GM18507 (cell line): ENCODE measurements at regions not wholly inside any gene's neighbourhood (a gene's known extent, or its start where the extent isn't known, plus 50 kb on each side); places are given as distances from the start of the nearest gene placed in this dataset.
"Not testable (repeated sequence)": the region's sequence is repeated elsewhere in the genome, so short reads cannot be mapped to it uniquely, and the experiment has no call there.

Experiments used
- DNase-seq: peaks from one replicate; pipeline ENCODE4 v3.0.0; 2011; ENCODE audit warnings: low read depth; ENCODE audit not compliant: insufficient read length; ENCODE audit errors: extremely low spot score
- FAIRE-seq: peaks from 2 replicates; lab custom pipeline; 2011; peaks lifted over from hg19 to GRCh38; lab: Jason Lieb, UNC

GRCh38 chr5:86411596-86411995 lies 206.1 kb upstream of the COX7C start:
- DNase-seq (no peak), FAIRE-seq (no peak)

- DNase-seq (no peak), FAIRE-seq (no peak)
These were observed 190.6 kb upstream of the COX7C start for GRCh38 chr5:86427158-86427557.

- FAIRE-seq: no peak
- DNase-seq: no peak
These were observed 178.1 kb upstream of the COX7C start for GRCh38 chr5:86439593-86440110.

- DNase-seq (no peak), FAIRE-seq (no peak)
These were observed 175.6 kb upstream of the COX7C start for GRCh38 chr5:86442036-86442745.

- no peak for DNase-seq
- FAIRE-seq: no peak
These were observed 170.4 kb upstream of the COX7C start for GRCh38 chr5:86447362-86447761.

- FAIRE-seq: no peak
- DNase-seq: no peak
These were observed 165.5 kb upstream of the COX7C start for GRCh38 chr5:86452251-86452650.

GRCh38 chr5:86460519-86460918 lies 157.2 kb upstream of the COX7C start:
- FAIRE-seq: no peak
- no peak for DNase-seq

- no peak for FAIRE-seq
These were observed 156.4 kb upstream of the COX7C start for GRCh38 chr5:86461169-86461956.

GRCh38 chr5:86463339-86463738 lies 154.4 kb upstream of the COX7C start:
- no peak for FAIRE-seq

More at GRCh38 chr5:86461169-86461956, 156.4 kb upstream of the COX7C start:
- no peak for DNase-seq

GRCh38 chr5:86465052-86465838 lies 152.5 kb upstream of the COX7C start:
- DNase-seq (no peak), FAIRE-seq (no peak)

More at GRCh38 chr5:86463339-86463738, 154.4 kb upstream of the COX7C start:
- no peak for DNase-seq

GRCh38 chr5:86466721-86467120 lies 151.0 kb upstream of the COX7C start:
- FAIRE-seq, DNase-seq: not testable (repeated sequence)

GRCh38 chr5:86482008-86482407 lies 135.7 kb upstream of the COX7C start:
- no peak for FAIRE-seq
- DNase-seq: no peak

- FAIRE-seq (no peak), DNase-seq (no peak)
These were observed 124.0 kb upstream of the COX7C start for GRCh38 chr5:86493777-86494176.

GRCh38 chr5:86500947-86501346 lies 116.8 kb upstream of the COX7C start:
- FAIRE-seq: no peak
- no peak for DNase-seq

- no peak for DNase-seq
- no peak for FAIRE-seq
These were observed 110.2 kb upstream of the COX7C start for GRCh38 chr5:86507574-86507973.

GRCh38 chr5:86510330-86510915 lies 107.3 kb upstream of the COX7C start:
- DNase-seq, FAIRE-seq: not testable (repeated sequence)

GRCh38 chr5:86523718-86524117 lies 94.0 kb upstream of the COX7C start:
- FAIRE-seq: no peak
- DNase-seq: no peak

GRCh38 chr5:86525622-86526021 lies 92.1 kb upstream of the COX7C start:
- DNase-seq (no peak), FAIRE-seq (no peak)

GRCh38 chr5:86526811-86527348 lies 90.9 kb upstream of the COX7C start:
- no peak for FAIRE-seq
- DNase-seq: no peak
